ENCODE measurements at regions not wholly inside any gene's neighbourhood (a gene's known extent, or its start where the extent isn't known, plus 50 kb on each side); places are given as distances from the start of the nearest gene placed in this dataset.

DNA sequence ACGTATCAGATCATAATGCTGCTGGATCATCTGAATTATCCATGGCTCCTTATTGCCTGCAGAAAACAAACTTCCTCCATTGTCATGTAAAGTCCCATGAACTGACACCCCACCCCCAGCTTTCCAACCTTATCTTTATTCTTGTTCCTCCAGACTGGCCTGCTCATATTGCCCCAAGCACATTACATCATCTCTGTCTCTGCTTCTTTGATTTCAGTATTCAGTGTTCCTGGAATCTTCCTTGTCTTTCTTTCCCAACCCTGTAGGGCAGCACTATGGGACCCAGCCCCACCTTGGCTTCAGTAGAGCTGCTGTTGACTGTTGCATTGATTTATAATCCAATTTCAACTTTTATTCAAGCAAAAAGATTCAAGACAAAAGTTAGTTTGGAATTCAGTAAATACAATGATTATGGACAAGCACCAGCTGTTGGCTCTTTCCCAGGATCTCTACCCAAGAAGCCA, 187.5 kb upstream of the ECI2 start:
- Histone ChIP-seq H3K36me3 (no peaks in the 10 kb centered on the region), H3K4me1 (no peaks in the 10 kb centered on the region), H3K27me3 (no peaks in the 10 kb centered on the region), H3K27ac (no peak overlapping the region), H3K9me3 (no peaks in the 10 kb centered on the region), H3K4me3 (no peak overlapping the region)
- intact Hi-C loops (cut with DNase I; ENCODE audit: low total_unique reads): no loop called here
- no peak for DNase-seq (ENCODE audit: low spot score in 2 of 2)
- no peak for TF ChIP-seq POLR2AphosphoS5 (IDR thresholded peaks at IDR 0.05)
- TF ChIP-seq, protein P1, sequence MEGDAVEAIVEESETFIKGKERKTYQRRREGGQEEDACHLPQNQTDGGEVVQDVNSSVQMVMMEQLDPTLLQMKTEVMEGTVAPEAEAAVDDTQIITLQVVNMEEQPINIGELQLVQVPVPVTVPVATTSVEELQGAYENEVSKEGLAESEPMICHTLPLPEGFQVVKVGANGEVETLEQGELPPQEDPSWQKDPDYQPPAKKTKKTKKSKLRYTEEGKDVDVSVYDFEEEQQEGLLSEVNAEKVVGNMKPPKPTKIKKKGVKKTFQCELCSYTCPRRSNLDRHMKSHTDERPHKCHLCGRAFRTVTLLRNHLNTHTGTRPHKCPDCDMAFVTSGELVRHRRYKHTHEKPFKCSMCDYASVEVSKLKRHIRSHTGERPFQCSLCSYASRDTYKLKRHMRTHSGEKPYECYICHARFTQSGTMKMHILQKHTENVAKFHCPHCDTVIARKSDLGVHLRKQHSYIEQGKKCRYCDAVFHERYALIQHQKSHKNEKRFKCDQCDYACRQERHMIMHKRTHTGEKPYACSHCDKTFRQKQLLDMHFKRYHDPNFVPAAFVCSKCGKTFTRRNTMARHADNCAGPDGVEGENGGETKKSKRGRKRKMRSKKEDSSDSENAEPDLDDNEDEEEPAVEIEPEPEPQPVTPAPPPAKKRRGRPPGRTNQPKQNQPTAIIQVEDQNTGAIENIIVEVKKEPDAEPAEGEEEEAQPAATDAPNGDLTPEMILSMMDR (IDR thresholded peaks at IDR 0.05): no peak
- no peak for TF ChIP-seq POLR2A (IDR thresholded peaks at IDR 0.05)

DNA sequence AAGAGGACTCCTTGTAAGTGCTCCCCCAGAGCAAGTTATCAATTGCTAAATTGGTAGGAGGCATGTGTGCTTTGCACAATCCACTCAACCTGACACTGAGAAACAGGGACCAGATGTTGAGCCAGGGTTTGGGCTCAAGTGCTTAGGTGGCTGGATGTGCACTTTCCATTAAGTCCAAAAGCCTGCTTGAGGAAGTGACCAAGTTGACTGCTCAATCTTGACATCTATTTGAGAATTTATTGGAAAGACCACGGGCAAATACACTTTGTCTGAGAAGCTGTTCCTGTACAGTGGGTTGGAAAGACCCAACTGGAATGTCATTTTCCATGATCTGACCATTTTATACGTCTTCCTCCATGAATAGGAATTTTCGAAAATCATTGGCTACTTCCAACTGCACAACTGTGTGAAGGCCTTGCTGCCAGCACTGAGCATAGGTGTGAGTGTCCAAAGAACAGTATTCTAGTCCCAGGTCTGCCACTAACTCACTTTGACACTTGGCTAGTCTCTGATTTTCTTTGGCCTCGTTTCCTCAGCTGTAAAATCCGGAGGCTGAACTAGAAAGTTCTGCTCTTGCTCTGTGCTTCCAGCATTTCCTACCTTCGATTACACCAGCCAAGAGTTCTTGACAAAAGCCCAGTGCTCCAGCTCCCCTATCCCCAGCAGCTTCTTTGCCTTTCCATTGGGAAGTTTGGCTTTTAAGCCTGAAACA, 186.9 kb upstream of the ECI2 start:
- TF ChIP-seq, protein P1 (IDR thresholded peaks at IDR 0.05): no peak
- no peak for TF ChIP-seq POLR2AphosphoS5 (IDR thresholded peaks at IDR 0.05)
- no peak for TF ChIP-seq POLR2A (IDR thresholded peaks at IDR 0.05)
- no peaks in the 10 kb centered on the region for H3K9me3 ChIP-seq
- H3K27me3 ChIP-seq: no peaks in the 10 kb centered on the region
- DNase-seq (ENCODE audit: low spot score in 2 of 2): no peak
- H3K36me3 ChIP-seq: no peaks in the 10 kb centered on the region
- H3K4me1 ChIP-seq: no peaks in the 10 kb centered on the region
- H3K27ac ChIP-seq: no peak overlapping the region
- intact Hi-C loops (cut with DNase I; ENCODE audit: low total_unique reads): no loop called here
- H3K4me3 ChIP-seq: no peak overlapping the region

DNA sequence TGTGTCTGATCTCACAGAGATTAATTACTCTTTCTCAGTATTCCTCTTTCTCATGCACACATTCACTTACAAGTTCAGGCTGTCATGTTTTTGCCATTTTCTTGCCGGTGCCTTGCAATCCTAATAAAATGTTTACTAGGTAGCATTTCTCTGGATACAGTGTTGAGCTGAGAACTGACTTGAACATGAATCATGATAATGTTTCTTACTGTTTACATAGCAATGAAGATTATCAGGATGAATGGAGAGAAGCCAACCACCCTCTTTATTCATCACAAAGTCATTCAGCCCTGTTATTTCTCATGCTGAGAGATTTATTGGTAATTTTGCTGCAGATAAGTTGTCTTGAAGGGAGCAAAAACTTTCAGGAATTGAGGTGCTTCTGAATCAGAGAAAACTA, 185.5 kb upstream of the ECI2 start:
- Histone ChIP-seq H3K27me3 (no peaks in the 10 kb centered on the region), H3K4me3 (no peak overlapping the region), H3K36me3 (no peaks in the 10 kb centered on the region), H3K27ac (peak overlapping the region in 1 of 2 donors; percentile 41), H3K4me1 (no peaks in the 10 kb centered on the region), H3K9me3 (no peaks in the 10 kb centered on the region)
- intact Hi-C loops (cut with DNase I; ENCODE audit: low total_unique reads): no loop called here
- no peak for DNase-seq (ENCODE audit: low spot score in 2 of 2)
- TF ChIP-seq POLR2AphosphoS5 (IDR thresholded peaks at IDR 0.05): no peak
- no peak for TF ChIP-seq POLR2A (IDR thresholded peaks at IDR 0.05)
- TF ChIP-seq, protein P1 (IDR thresholded peaks at IDR 0.05): no peak

DNA sequence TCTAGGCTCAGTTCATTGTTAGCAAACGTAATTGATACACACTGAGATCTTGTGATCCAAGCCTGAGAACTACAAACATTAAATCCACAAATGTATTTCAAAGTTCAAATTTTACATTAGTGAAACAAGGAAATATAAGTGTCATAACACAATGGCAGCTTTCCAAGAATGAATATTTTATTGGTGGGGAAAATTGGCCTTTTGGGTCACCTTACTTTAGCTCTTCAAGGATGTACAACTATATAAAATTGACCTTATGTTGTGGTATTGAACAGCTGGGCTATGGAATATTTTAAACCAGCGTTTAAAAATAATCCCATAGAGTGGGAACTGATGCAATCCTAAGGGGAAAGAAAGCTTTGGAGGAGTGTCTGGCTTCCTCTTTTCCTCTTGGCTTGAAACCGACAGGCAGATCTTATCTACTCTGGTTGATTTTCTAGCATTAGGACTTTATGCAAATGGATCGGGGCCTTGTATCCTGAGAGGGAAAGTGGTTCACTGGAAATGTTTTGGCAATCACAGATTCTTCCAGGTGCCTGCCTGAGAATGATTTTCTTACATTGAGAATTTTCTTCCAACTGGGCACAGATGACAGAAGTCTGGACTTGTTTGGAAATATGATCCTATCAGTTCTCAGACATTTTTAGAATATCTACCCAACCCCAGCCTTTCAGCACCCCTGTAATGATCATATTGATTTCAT, 184.8 kb upstream of the ECI2 start:
- no peak for DNase-seq (ENCODE audit: low spot score in 2 of 2)
- TF ChIP-seq POLR2AphosphoS5 (IDR thresholded peaks at IDR 0.05) (no peak), POLR2A (IDR thresholded peaks at IDR 0.05) (no peak)
- TF ChIP-seq, protein P1 (IDR thresholded peaks at IDR 0.05): no peak
- no peaks in the 10 kb centered on the region for H3K4me1 ChIP-seq
- no peaks in the 10 kb centered on the region for H3K36me3 ChIP-seq
- intact Hi-C loops (cut with DNase I; ENCODE audit: low total_unique reads): no loop called here
- H3K9me3 ChIP-seq: no peaks in the 10 kb centered on the region
- H3K4me3 ChIP-seq: no peak overlapping the region
- H3K27ac ChIP-seq: peak overlapping the region; percentile 19 to 41
- no peaks in the 10 kb centered on the region for H3K27me3 ChIP-seq

DNA sequence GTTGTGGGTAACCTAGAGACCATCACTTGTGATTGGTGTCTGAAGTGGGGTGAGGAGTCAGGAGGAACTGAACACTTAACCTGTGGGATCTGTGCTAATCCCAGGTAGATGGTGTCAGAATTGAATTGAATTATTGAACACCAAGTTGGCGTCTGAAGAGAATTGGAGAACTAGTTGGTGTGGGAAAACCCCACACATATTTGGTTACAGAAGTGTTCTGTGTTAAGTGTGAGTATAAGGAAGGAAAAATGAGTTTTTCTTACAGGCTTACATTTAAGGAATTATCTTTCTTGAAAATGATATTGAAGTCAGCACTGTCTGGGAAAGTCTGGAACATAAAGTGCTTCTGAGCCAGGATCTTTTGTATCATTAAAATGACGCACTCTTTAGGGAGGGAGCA, 182.9 kb upstream of the ECI2 start:
- H3K4me1 ChIP-seq: no peaks in the 10 kb centered on the region
- peak overlapping the region in 1 of 2 donors; percentile 7 for H3K27ac ChIP-seq
- H3K4me3 ChIP-seq: no peak overlapping the region
- peaks cover 0 to under 1% of the 10 kb centered on the region in 2 donors for H3K9me3 ChIP-seq
- no peak for TF ChIP-seq POLR2A (IDR thresholded peaks at IDR 0.05)
- DNase-seq (ENCODE audit: low spot score in 2 of 2): no peak
- intact Hi-C loops (cut with DNase I; ENCODE audit: low total_unique reads): no loop called here
- no peaks in the 10 kb centered on the region for H3K27me3 ChIP-seq
- no peaks in the 10 kb centered on the region for H3K36me3 ChIP-seq

Data from breast epithelium (tissue), 4 donors.